WTC11 (cell line): ENCODE measurements at regions not wholly inside any gene's neighbourhood (a gene's known extent, or its start where the extent isn't known, plus 50 kb on each side); places are given as distances from the start of the nearest gene placed in this dataset.

Experiments
- ATAC-seq: fragments of 200-7000 bp; cut with Tn5 transposase; 2 replicates; pipeline ENCODE4 v1.10.0; 2021; ENCODE audit warnings: mild to moderate bottlenecking, moderate library complexity
- CTCF ChIA-PET: fragments of 300-600 bp; sonication (Branson Sonifier 250); formaldehyde crosslinking; loops from one replicate; lab custom pipeline; 2021; ENCODE audit warnings: antibody characterized with exemption; lab: Charles Lee
- POLR2A ChIA-PET: fragments of 350-600 bp; sonication (Branson Sonifier 250); formaldehyde crosslinking; loops from one replicate; lab custom pipeline; 2021; ENCODE audit warnings: antibody characterized with exemption; lab: Charles Lee
- DNase-seq: peaks from one replicate; pipeline ENCODE4 v3.0.0; 2021; ENCODE audit warnings: low spot score
- H3K27ac Mint-ChIP-seq: 2 replicates; pipeline ENCODE4 v1.8.0; 2021; ENCODE audit warnings: mixed read lengths
- H3K27me3 Mint-ChIP-seq: 2 replicates; pipeline ENCODE4 v1.8.0; 2021; ENCODE audit warnings: low read depth, mild to moderate bottlenecking, moderate library complexity, mixed read lengths
- H3K36me3 Mint-ChIP-seq: 2 replicates; pipeline ENCODE4 v1.8.0; 2021; ENCODE audit warnings: mixed read lengths
- H3K4me1 Mint-ChIP-seq: 2 replicates; pipeline ENCODE4 v1.8.0; 2022; ENCODE audit warnings: mixed read lengths
- H3K4me3 Mint-ChIP-seq: 2 replicates; pipeline ENCODE4 v1.8.0; 2021; ENCODE audit warnings: mild to moderate bottlenecking, moderate library complexity, mixed read lengths
- H3K9me3 Mint-ChIP-seq: 2 replicates; pipeline ENCODE4 v1.8.0; 2021; ENCODE audit warnings: mixed read lengths
- ARID4B ChIP-seq: sonication (generic); formaldehyde crosslinking; IDR thresholded peaks from 2 replicates; pipeline ENCODE4 v1.8.0; 2023; ENCODE audit warnings: missing genetic modification reagents, mild to moderate bottlenecking, borderline replicate concordance
- ATF6 ChIP-seq: sonication (generic); formaldehyde crosslinking; IDR thresholded peaks from 2 replicates; pipeline ENCODE4 v1.8.1; 2023; ENCODE audit warnings: mild to moderate bottlenecking, missing genetic modification reagents
- CREB1 ChIP-seq: sonication (generic); formaldehyde crosslinking; IDR thresholded peaks from 2 replicates; pipeline ENCODE4 v1.8.0; 2023; ENCODE audit warnings: mild to moderate bottlenecking, missing genetic modification reagents
- ESRRA ChIP-seq: sonication (generic); formaldehyde crosslinking; IDR thresholded peaks from 2 replicates; pipeline ENCODE4 v1.8.1; 2022; ENCODE audit warnings: mild to moderate bottlenecking, missing genetic modification reagents, borderline replicate concordance
- ETV6 ChIP-seq: sonication (generic); formaldehyde crosslinking; IDR thresholded peaks from 2 replicates; pipeline ENCODE4 v1.8.1; 2022; ENCODE audit warnings: mild to moderate bottlenecking, missing genetic modification reagents
- GTF2I ChIP-seq: fragments of 250-450 bp; sonication (Bioruptor Pico); conservative IDR thresholded peaks from 2 replicates; pipeline ENCODE4 v1.4.0; 2021; ENCODE audit warnings: mild to moderate bottlenecking
- HMGA2 ChIP-seq: fragments of 250-450 bp; sonication (Bioruptor Pico); IDR thresholded peaks from 2 replicates; pipeline ENCODE4 v1.4.0; 2021; ENCODE audit warnings: mild to moderate bottlenecking, moderate library complexity
- HMGXB4 ChIP-seq: sonication (generic); formaldehyde crosslinking; IDR thresholded peaks from 2 replicates; pipeline ENCODE4 v1.8.1; 2023; ENCODE audit warnings: mild to moderate bottlenecking, moderate library complexity, missing genetic modification reagents
- KAT7 ChIP-seq: sonication (generic); formaldehyde crosslinking; IDR thresholded peaks from 2 replicates; pipeline ENCODE4 v1.8.1; 2023; ENCODE audit warnings: missing genetic modification reagents, mild to moderate bottlenecking, borderline replicate concordance
- MXD4 ChIP-seq: fragments of 250-450 bp; sonication (Bioruptor Pico); IDR thresholded peaks from 2 replicates; pipeline ENCODE4 v1.8.0; 2021; ENCODE audit warnings: mild to moderate bottlenecking, moderate library complexity, borderline replicate concordance
- MYBL2 ChIP-seq: sonication (generic); formaldehyde crosslinking; IDR thresholded peaks from 2 replicates; pipeline ENCODE4 v1.8.1; 2023; ENCODE audit warnings: mild to moderate bottlenecking, moderate library complexity, missing genetic modification reagents
- NR3C1 ChIP-seq: sonication (generic); formaldehyde crosslinking; conservative IDR thresholded peaks from 2 replicates; pipeline ENCODE4 v1.8.1; 2023; ENCODE audit warnings: low read depth, mild to moderate bottlenecking, missing genetic modification reagents
- RELA ChIP-seq: sonication (generic); formaldehyde crosslinking; IDR thresholded peaks from 2 replicates; pipeline ENCODE4 v1.8.1; 2022; ENCODE audit warnings: missing genetic modification reagents, mild to moderate bottlenecking, borderline replicate concordance
- SOX15 ChIP-seq: fragments of 250-450 bp; sonication (Bioruptor Pico); IDR thresholded peaks from 2 replicates; pipeline ENCODE4 v1.9.0; 2021; ENCODE audit warnings: mild to moderate bottlenecking
- ZMAT4 ChIP-seq: fragments of 250-450 bp; sonication (Bioruptor Pico); IDR thresholded peaks from 2 replicates; pipeline ENCODE4 v1.9.0; 2021; ENCODE audit warnings: mild to moderate bottlenecking
- ZNF232 ChIP-seq: sonication (generic); formaldehyde crosslinking; IDR thresholded peaks from 2 replicates; pipeline ENCODE4 v1.8.0; 2022; ENCODE audit warnings: mild to moderate bottlenecking, missing genetic modification reagents
- ZNF423 ChIP-seq: fragments of 250-450 bp; sonication (Bioruptor Pico); IDR thresholded peaks from 2 replicates; pipeline ENCODE4 v2.1.2; 2022; ENCODE audit warnings: mild to moderate bottlenecking, moderate library complexity

GRCh38 chr11:106473089-106473722 is 395.7 kb downstream of the AASDHPPT start (continued):
- TF ChIP-seq ZMAT4 (CRISPR knock-in tag) (no peak), NR3C1 (no peak), MXD4 (CRISPR knock-in tag) (no peak), HMGXB4 (CRISPR knock-in tag) (no peak), KAT7 (CRISPR knock-in tag) (no peak), MYBL2 (no peak), RELA (no peak)

GRCh38 chr11:106474274-106474673 is 396.8 kb downstream of the AASDHPPT start:
- no peaks in the 10 kb centered on the region for H3K4me1 Mint-ChIP-seq
- DNase-seq (no peak), ATAC-seq (no peak)
- no peaks in the 10 kb centered on the region for H3K27me3 Mint-ChIP-seq
- ChIA-PET POLR2A (no interaction called here), CTCF (no interaction called here)
- no peak overlapping the region for H3K4me3 Mint-ChIP-seq
- TF ChIP-seq ETV6 (CRISPR knock-in tag) (no peak), ZNF232 (no peak), HMGA2 (no peak)
- peaks cover 20% of the 10 kb centered on the region for H3K9me3 Mint-ChIP-seq
- H3K27ac Mint-ChIP-seq, result no peak overlapping the region
- no peaks in the 10 kb centered on the region for H3K36me3 Mint-ChIP-seq

GRCh38 chr11:106475181-106475580 is 397.7 kb downstream of the AASDHPPT start:
- ChIA-PET CTCF (no interaction called here), POLR2A (no interaction called here)
- Mint-ChIP-seq H3K27me3 (no peaks in the 10 kb centered on the region), H3K4me3 (no peak overlapping the region), H3K4me1 (peaks cover 2% of the 10 kb centered on the region; the same call in 1 of the 2 replicates), H3K27ac (no peak overlapping the region), H3K9me3 (peaks cover 20% of the 10 kb centered on the region), H3K36me3 (no peaks in the 10 kb centered on the region)
- DNase-seq (no peak), ATAC-seq (no peak)
- TF ChIP-seq HMGA2 (no peak), ATF6 (CRISPR knock-in tag) (no peak), SOX15 (no peak), ZNF423 (CRISPR knock-in tag) (no peak), GTF2I (CRISPR knock-in tag) (no peak), CREB1 (no peak), ARID4B (CRISPR knock-in tag) (no peak), ESRRA (CRISPR knock-in tag) (no peak)
